Ishikawa (cell line): ENCODE measurements at regions not wholly inside any gene's neighbourhood (a gene's known extent, or its start where the extent isn't known, plus 50 kb on each side); places are given as distances from the start of the nearest gene placed in this dataset.

Experiments
- CEBPB ChIP-seq: IDR thresholded peaks from 2 replicates; pipeline ENCODE4 v1.6.1; 2012
- CREB1 ChIP-seq: IDR thresholded peaks from 2 replicates; pipeline ENCODE4 v1.6.1; 2012; ENCODE audit warnings: low read depth
- EGR1 ChIP-seq: IDR thresholded peaks from 2 replicates; pipeline ENCODE4 v1.6.1; 2012
- EP300 ChIP-seq: IDR thresholded peaks from 2 replicates; pipeline ENCODE4 v1.6.1; 2012; ENCODE audit warnings: borderline replicate concordance
- FOXM1 ChIP-seq: IDR thresholded peaks from 2 replicates; pipeline ENCODE4 v1.6.1; 2012; ENCODE audit warnings: low read depth, borderline replicate concordance
- NFIC ChIP-seq: IDR thresholded peaks from 2 replicates; pipeline ENCODE4 v1.6.1; 2012
- RAD21 ChIP-seq: IDR thresholded peaks from 2 replicates; pipeline ENCODE4 v1.6.1; 2012; ENCODE audit warnings: low read depth
- TAF1 ChIP-seq: IDR thresholded peaks from 2 replicates; pipeline ENCODE4 v1.6.1; 2012; ENCODE audit warnings: low read depth, mild to moderate bottlenecking
- TCF12 ChIP-seq: IDR thresholded peaks from 2 replicates; pipeline ENCODE4 v1.6.1; 2012; ENCODE audit warnings: low read depth
- TEAD4 ChIP-seq: IDR thresholded peaks from 2 replicates; pipeline ENCODE4 v1.6.1; 2012
- USF1 ChIP-seq: IDR thresholded peaks from 2 replicates; pipeline ENCODE4 v1.6.1; 2012
- YY1 ChIP-seq: IDR thresholded peaks from 2 replicates; pipeline ENCODE4 v1.6.1; 2012; ENCODE audit warnings: low read depth
- ZBTB7A ChIP-seq: IDR thresholded peaks from 2 replicates; pipeline ENCODE4 v1.6.1; 2012; ENCODE audit warnings: low read depth
- TF ChIP-seq, protein P1 (sequence below): IDR thresholded peaks from 2 replicates; pipeline ENCODE4 v1.6.1; 2012
- TF ChIP-seq, protein P2 (sequence below): IDR thresholded peaks from 2 replicates; pipeline ENCODE4 v1.6.1; 2012; ENCODE audit warnings: low read depth, mild to moderate bottlenecking

GRCh38 chr2:16106619-16107018 lies 166.3 kb downstream of the MYCN start:
- TF ChIP-seq, protein P1, sequence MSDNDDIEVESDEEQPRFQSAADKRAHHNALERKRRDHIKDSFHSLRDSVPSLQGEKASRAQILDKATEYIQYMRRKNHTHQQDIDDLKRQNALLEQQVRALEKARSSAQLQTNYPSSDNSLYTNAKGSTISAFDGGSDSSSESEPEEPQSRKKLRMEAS = no peak
- TF ChIP-seq FOXM1 = no peak

GRCh38 chr2:16105669-16106281 lies 165.4 kb downstream of the MYCN start:
- no peak for TF ChIP-seq USF1
- no peak for TF ChIP-seq RAD21
- no peak for TF ChIP-seq CREB1

DNA sequence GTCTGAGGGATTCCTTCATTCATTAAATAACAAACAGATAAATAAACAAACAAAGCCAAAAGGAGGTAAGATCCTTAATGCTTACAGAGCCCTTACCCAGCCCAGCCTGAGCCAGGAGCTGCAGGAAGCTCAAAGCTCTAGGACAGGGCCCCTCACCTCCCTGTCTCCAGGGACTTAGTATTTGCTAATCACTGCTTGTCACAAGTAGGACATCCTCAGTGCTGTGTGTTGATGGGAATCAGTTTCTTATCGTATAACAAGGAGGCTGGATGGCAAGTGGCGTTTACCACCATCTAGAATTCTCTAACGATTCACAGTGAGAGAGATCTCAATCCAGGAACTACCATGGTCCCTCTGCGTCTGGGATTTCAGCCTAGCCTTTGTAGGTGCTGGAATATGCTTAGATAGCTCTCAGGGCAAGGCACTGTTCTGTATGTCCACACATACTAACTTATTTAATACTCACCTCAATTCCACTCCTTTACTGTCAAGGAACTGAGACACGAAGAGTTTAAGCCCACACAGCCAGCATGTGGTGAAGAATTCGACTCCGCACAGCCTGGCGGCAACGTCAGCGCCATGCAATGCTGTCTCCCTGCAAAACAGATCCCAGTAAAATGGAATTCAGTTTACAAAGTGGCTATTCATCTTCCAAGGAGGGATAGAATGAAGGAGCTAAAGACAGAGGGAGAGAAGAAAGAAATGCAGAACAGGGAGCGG lies 164.8 kb downstream of the MYCN start:
- TF ChIP-seq TAF1 (no peak), FOXM1 (no peak), EGR1 (no peak), TCF12 (no peak), NFIC (no peak), YY1 (no peak), EP300 (no peak), CREB1 (no peak), USF1 (no peak)
- TF ChIP-seq, protein P2, sequence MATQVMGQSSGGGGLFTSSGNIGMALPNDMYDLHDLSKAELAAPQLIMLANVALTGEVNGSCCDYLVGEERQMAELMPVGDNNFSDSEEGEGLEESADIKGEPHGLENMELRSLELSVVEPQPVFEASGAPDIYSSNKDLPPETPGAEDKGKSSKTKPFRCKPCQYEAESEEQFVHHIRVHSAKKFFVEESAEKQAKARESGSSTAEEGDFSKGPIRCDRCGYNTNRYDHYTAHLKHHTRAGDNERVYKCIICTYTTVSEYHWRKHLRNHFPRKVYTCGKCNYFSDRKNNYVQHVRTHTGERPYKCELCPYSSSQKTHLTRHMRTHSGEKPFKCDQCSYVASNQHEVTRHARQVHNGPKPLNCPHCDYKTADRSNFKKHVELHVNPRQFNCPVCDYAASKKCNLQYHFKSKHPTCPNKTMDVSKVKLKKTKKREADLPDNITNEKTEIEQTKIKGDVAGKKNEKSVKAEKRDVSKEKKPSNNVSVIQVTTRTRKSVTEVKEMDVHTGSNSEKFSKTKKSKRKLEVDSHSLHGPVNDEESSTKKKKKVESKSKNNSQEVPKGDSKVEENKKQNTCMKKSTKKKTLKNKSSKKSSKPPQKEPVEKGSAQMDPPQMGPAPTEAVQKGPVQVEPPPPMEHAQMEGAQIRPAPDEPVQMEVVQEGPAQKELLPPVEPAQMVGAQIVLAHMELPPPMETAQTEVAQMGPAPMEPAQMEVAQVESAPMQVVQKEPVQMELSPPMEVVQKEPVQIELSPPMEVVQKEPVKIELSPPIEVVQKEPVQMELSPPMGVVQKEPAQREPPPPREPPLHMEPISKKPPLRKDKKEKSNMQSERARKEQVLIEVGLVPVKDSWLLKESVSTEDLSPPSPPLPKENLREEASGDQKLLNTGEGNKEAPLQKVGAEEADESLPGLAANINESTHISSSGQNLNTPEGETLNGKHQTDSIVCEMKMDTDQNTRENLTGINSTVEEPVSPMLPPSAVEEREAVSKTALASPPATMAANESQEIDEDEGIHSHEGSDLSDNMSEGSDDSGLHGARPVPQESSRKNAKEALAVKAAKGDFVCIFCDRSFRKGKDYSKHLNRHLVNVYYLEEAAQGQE = no peak

DNA sequence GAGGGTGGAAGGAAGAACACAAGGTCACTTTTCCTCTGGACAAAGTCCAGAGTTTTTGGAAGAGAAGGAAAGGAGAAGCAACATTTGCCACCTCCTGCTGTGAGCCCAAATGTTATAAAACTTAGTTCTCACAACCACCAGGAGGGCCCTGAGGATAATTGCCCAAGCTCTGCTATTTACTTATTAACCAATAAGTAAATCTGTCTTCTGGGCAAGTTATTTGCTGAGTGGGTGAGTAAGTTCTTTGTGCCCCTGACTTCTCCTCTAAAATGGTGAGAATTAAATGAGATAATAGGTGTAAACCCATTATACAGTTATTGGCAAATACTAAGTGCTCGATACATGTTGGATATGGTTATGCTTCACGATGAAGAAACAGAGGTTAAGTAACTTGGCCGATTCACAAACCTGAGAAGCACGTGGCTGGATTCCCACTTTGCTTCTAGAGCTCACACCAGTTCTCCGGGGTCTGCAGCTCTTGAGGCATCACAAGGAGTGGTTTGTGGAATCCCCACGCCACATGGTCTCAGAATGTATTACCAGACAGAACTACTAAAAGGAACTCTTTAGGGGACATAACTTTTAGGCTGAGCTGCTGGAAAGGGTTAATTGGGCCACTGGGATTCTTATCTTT lies 164.1 kb downstream of the MYCN start:
- TF ChIP-seq ZBTB7A (no peak), RAD21 (no peak), YY1 (no peak), USF1 (no peak), CREB1 (no peak), EGR1 (no peak), CEBPB (no peak), EP300 (no peak), TCF12 (no peak), NFIC (no peak), TAF1 (no peak), TEAD4 (no peak), FOXM1 (no peak)
- TF ChIP-seq, protein P2 = no peak
- TF ChIP-seq, protein P1 = no peak

- TF ChIP-seq, protein P2 = no peak
- TF ChIP-seq USF1 = no peak
- no peak for TF ChIP-seq EGR1
- TF ChIP-seq RAD21 = no peak
- TF ChIP-seq CEBPB = no peak
- no peak for TF ChIP-seq YY1
- no peak for TF ChIP-seq ZBTB7A
- TF ChIP-seq NFIC = no peak
- TF ChIP-seq CREB1 = no peak
- no peak for TF ChIP-seq TCF12
- TF ChIP-seq FOXM1 = no peak
- TF ChIP-seq, protein P1 = no peak
- no peak for TF ChIP-seq EP300
Observed at GRCh38 chr2:16103614-16104314, 163.4 kb downstream of the MYCN start.
